Neuronal stem cell (in vitro differentiated cells): ENCODE measurements at regions not wholly inside any gene's neighbourhood (a gene's known extent, or its start where the extent isn't known, plus 50 kb on each side); places are given as distances from the start of the nearest gene placed in this dataset.
A peak's percentile ranks its signal among the peaks of the same experiment; 100 is the strongest.

Experiments
- DNase-seq: peaks from one replicate; pipeline ENCODE4 v3.0.0-alpha.2; 2013; ENCODE audit warnings: low spot score
- H2AFZ ChIP-seq: one replicate; pipeline ENCODE4 v1.6.1; 2013; ENCODE audit warnings: mild to moderate bottlenecking, low read length, inconsistent platforms
- H2AK5ac ChIP-seq: 2 replicates; pipeline ENCODE4 v1.6.1; 2013; ENCODE audit warnings: low read depth, mild to moderate bottlenecking, inconsistent platforms, low read length, moderate library complexity, mixed read lengths
- H2BK120ac ChIP-seq: 2 replicates; pipeline ENCODE4 v1.6.1; 2013; ENCODE audit warnings: low read depth, mild to moderate bottlenecking, inconsistent platforms, low read length, moderate library complexity, mixed read lengths
- H2BK12ac ChIP-seq: one replicate; pipeline ENCODE4 v1.6.1; 2013; ENCODE audit warnings: low read length, inconsistent platforms
- H2BK15ac ChIP-seq: 2 replicates; pipeline ENCODE4 v1.6.1; 2013; ENCODE audit warnings: mild to moderate bottlenecking, low read length, inconsistent platforms, mixed read lengths
- H2BK5ac ChIP-seq: one replicate; pipeline ENCODE4 v1.6.1; 2013; ENCODE audit warnings: inconsistent platforms, mild to moderate bottlenecking, low read length, moderate library complexity
- H3K14ac ChIP-seq: one replicate; pipeline ENCODE4 v1.6.1; 2013; ENCODE audit warnings: low read length, inconsistent platforms
- H3K18ac ChIP-seq: 2 replicates; pipeline ENCODE4 v1.6.1; 2013; ENCODE audit warnings: low read length, inconsistent platforms
- H3K23ac ChIP-seq: 2 replicates; pipeline ENCODE4 v1.6.1; 2013; ENCODE audit warnings: low read depth, mild to moderate bottlenecking, mixed read lengths, low read length, inconsistent platforms; ENCODE audit not compliant: poor library complexity
- H3K27ac ChIP-seq: replicated peaks from 3 replicates; pipeline ENCODE4 v1.5.1; 2013; ENCODE audit warnings: low read length, inconsistent platforms
- H3K27me3 ChIP-seq, 3 experiments: 2 replicates each; pipeline ENCODE4 v1.6.1; 2013; ENCODE audit warnings: low read length in 3 of 3, mild to moderate bottlenecking in 2 of 3, inconsistent platforms in 1 of 3, low read depth in 1 of 3, mixed read lengths in 1 of 3, moderate library complexity in 1 of 3; ENCODE audit not compliant: control insufficient read depth in 3 of 3, insufficient read depth in 3 of 3
- H3K36me3 ChIP-seq, 2 donors: replicated peaks in 1 of 2; 2 replicates each; pipeline ENCODE4 v1.6.1; 2013; ENCODE audit warnings: low read length in 2 of 2; ENCODE audit not compliant: control insufficient read depth in 2 of 2, insufficient read depth in 2 of 2
- H3K4ac ChIP-seq: 2 replicates; pipeline ENCODE4 v1.6.1; 2013; ENCODE audit warnings: inconsistent platforms, mild to moderate bottlenecking, low read length, moderate library complexity
- H3K4me1 ChIP-seq, 2 donors: 1 replicate in 1 of 2; 2 replicates in 1 of 2; pipeline ENCODE4 v1.6.1; 2013; ENCODE audit warnings: low read length in 2 of 2, low read depth in 1 of 2; ENCODE audit not compliant: control insufficient read depth in 2 of 2, insufficient read depth in 1 of 2
- H3K4me2 ChIP-seq: one replicate; pipeline ENCODE4 v1.6.1; 2013; ENCODE audit warnings: mild to moderate bottlenecking, low read length, inconsistent platforms; ENCODE audit not compliant: insufficient read depth, poor library complexity, severe bottlenecking
- H3K4me3 ChIP-seq, 2 donors: 2 replicates each; pipeline ENCODE4 v1.5.1; 2013; ENCODE audit warnings: low read length in 2 of 2, mild to moderate bottlenecking in 2 of 2, inconsistent platforms in 1 of 2, moderate library complexity in 1 of 2
- H3K79me1 ChIP-seq: one replicate; pipeline ENCODE4 v1.6.1; 2013; ENCODE audit warnings: low read depth, mild to moderate bottlenecking, inconsistent platforms, low read length, moderate library complexity
- H3K9ac ChIP-seq: one replicate; pipeline ENCODE4 v1.6.1; 2013; ENCODE audit warnings: mild to moderate bottlenecking, low read depth, low read length, inconsistent platforms; ENCODE audit not compliant: poor library complexity
- H3K9me3 ChIP-seq, 2 donors: replicated peaks in 1 of 2; 2 replicates each; pipeline versions ENCODE3 to v1.6.1; 2013; ENCODE audit warnings: low read length in 2 of 2, mild to moderate bottlenecking in 2 of 2, inconsistent platforms in 1 of 2, low read depth in 1 of 2, mixed read lengths in 1 of 2, moderate library complexity in 1 of 2; ENCODE audit not compliant: control insufficient read depth in 2 of 2, insufficient read depth in 1 of 2
- H4K8ac ChIP-seq: one replicate; pipeline ENCODE4 v1.6.1; 2013; ENCODE audit warnings: low read depth, mild to moderate bottlenecking, inconsistent platforms, low read length, moderate library complexity
- H4K91ac ChIP-seq: one replicate; pipeline ENCODE4 v1.6.1; 2013; ENCODE audit warnings: low read length, low read depth, mild to moderate bottlenecking, inconsistent platforms; ENCODE audit not compliant: poor library complexity
- WGBS, 2 donors: extraction: QIAGEN DNeasy Blood & Tissue Kit; methylation state at CpG; one replicate each; pipeline ENCODE4 v1.1.7; 2013; ENCODE audit warnings: missing lambda C conversion rate in 2 of 2, mixed read lengths in 1 of 2; ENCODE audit not compliant: insufficient read length in 2 of 2, insufficient replicate concordance in 1 of 2; ENCODE audit errors: extremely low coverage in 2 of 2; 5-methylcytosine and 5-hydroxymethylcytosine counted together

GRCh38 chr9:108672475-108673190 lies 183.2 kb downstream of the ACTL7B start:
- H2AFZ ChIP-seq: no peak overlapping the region
- no peak overlapping the region for H4K91ac ChIP-seq
- no peaks in the 10 kb centered on the region for H3K4me1 ChIP-seq
- WGBS, 2 donors: no CpG with 5 or more reads among the region's 7 CpGs
- no peaks in the 10 kb centered on the region for H3K9me3 ChIP-seq
- H3K27ac ChIP-seq: no peak overlapping the region
- no peak overlapping the region for H3K4ac ChIP-seq
- H3K14ac ChIP-seq: no peak overlapping the region
- no peak overlapping the region for H4K8ac ChIP-seq
- no peak overlapping the region for H3K4me2 ChIP-seq
- no peak overlapping the region for H2BK5ac ChIP-seq
- no peak overlapping the region for H3K4me3 ChIP-seq
- H2BK120ac ChIP-seq: no peak overlapping the region
- H3K79me1 ChIP-seq: no peaks in the 10 kb centered on the region
- H2BK15ac ChIP-seq: no peak overlapping the region
- no peaks in the 10 kb centered on the region for H3K27me3 ChIP-seq
- H3K18ac ChIP-seq: no peak overlapping the region
- H2AK5ac ChIP-seq: no peak overlapping the region
- H2BK12ac ChIP-seq: no peak overlapping the region
- no peak for DNase-seq
- no peak overlapping the region for H3K9ac ChIP-seq
- no peaks in the 10 kb centered on the region for H3K36me3 ChIP-seq
- H3K23ac ChIP-seq: no peak overlapping the region

GRCh38 chr9:108671794-108672193 lies 184.0 kb downstream of the ACTL7B start:
- no peak for DNase-seq
- no peak overlapping the region for H3K4me3 ChIP-seq
- H3K4me1 ChIP-seq: no peaks in the 10 kb centered on the region
- no peak overlapping the region for H2BK120ac ChIP-seq
- no peak overlapping the region for H4K91ac ChIP-seq
- WGBS, 2 donors: no CpG with 5 or more reads among the region's 4 CpGs
- no peak overlapping the region for H3K4ac ChIP-seq
- no peak overlapping the region for H2AFZ ChIP-seq
- H2AK5ac ChIP-seq: no peak overlapping the region
- H2BK5ac ChIP-seq: no peak overlapping the region
- no peak overlapping the region for H2BK15ac ChIP-seq
- H3K9ac ChIP-seq: no peak overlapping the region
- no peak overlapping the region for H3K18ac ChIP-seq
- H3K79me1 ChIP-seq: no peaks in the 10 kb centered on the region
- H3K27ac ChIP-seq: no peak overlapping the region
- no peak overlapping the region for H3K4me2 ChIP-seq
- no peaks in the 10 kb centered on the region for H3K27me3 ChIP-seq
- H3K14ac ChIP-seq: no peak overlapping the region
- no peak overlapping the region for H3K23ac ChIP-seq
- H4K8ac ChIP-seq: no peak overlapping the region
- no peaks in the 10 kb centered on the region for H3K9me3 ChIP-seq
- no peaks in the 10 kb centered on the region for H3K36me3 ChIP-seq
- no peak overlapping the region for H2BK12ac ChIP-seq

DNA sequence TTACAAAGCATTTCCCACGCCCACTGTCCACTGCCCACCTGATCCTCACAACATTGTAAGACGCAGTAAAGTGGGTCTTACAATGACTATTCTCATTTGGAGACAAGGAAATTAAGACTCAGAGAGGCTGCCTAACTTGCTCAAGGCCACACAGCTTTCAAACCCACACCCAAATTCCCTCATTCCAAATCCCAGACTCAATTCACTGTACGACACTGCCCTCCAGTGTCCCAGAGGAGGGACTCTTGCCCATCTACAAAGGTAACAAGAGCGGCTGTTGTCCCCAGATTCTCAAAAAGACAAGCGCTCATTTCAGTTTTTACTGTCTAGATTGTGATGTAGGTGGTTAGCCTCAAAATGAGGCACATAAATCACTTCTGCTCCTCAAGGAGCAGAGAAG lies 184.6 kb downstream of the ACTL7B start:
- no CpG with 5 or more reads among the region's 5 CpGs for WGBS, 2 donors
- no peak overlapping the region for H2AFZ ChIP-seq
- no peak overlapping the region for H2BK15ac ChIP-seq
- H3K27me3 ChIP-seq: no peaks in the 10 kb centered on the region
- H4K8ac ChIP-seq: no peak overlapping the region
- no peak overlapping the region for H2BK5ac ChIP-seq
- no peaks in the 10 kb centered on the region for H3K79me1 ChIP-seq
- no peak overlapping the region for H3K23ac ChIP-seq
- H3K36me3 ChIP-seq: no peaks in the 10 kb centered on the region
- no peak overlapping the region for H3K27ac ChIP-seq
- no peak overlapping the region for H3K4ac ChIP-seq
- no peak overlapping the region for H3K4me2 ChIP-seq
- H3K18ac ChIP-seq: no peak overlapping the region
- H2BK120ac ChIP-seq: no peak overlapping the region
- H3K9ac ChIP-seq: no peak overlapping the region
- no peak overlapping the region for H2AK5ac ChIP-seq
- no peak overlapping the region for H3K14ac ChIP-seq
- H3K9me3 ChIP-seq: no peaks in the 10 kb centered on the region
- H3K4me1 ChIP-seq: no peaks in the 10 kb centered on the region
- H2BK12ac ChIP-seq: no peak overlapping the region
- DNase-seq: peak; percentile 12
- no peak overlapping the region for H3K4me3 ChIP-seq
- H4K91ac ChIP-seq: no peak overlapping the region

- Histone ChIP-seq H2AK5ac (no peak overlapping the region), H2BK15ac (no peak overlapping the region), H4K8ac (no peak overlapping the region), H3K18ac (no peak overlapping the region), H2BK120ac (no peak overlapping the region), H3K27me3 (no peaks in the 10 kb centered on the region), H2AFZ (no peak overlapping the region), H3K4me3 (no peak overlapping the region), H3K23ac (no peak overlapping the region), H3K4me1 (peaks cover 0 to 2% of the 10 kb centered on the region in 2 donors), H3K79me1 (no peaks in the 10 kb centered on the region), H3K27ac (no peak overlapping the region), H3K36me3 (no peaks in the 10 kb centered on the region), H3K4ac (no peak overlapping the region), H4K91ac (no peak overlapping the region), H2BK5ac (no peak overlapping the region), H3K9ac (no peak overlapping the region), H3K14ac (no peak overlapping the region), H3K9me3 (no peaks in the 10 kb centered on the region), H3K4me2 (no peak overlapping the region), H2BK12ac (no peak overlapping the region)
- DNase-seq: no peak
- no CpG with 5 or more reads among the region's 4 CpGs for WGBS, 2 donors
Measured at GRCh38 chr9:108668938-108669335, 186.8 kb downstream of the ACTL7B start.
